K562 (cell line): ENCODE measurements at regions not wholly inside any gene's neighbourhood (a gene's known extent, or its start where the extent isn't known, plus 50 kb on each side); places are given as distances from the start of the nearest gene placed in this dataset.
"Not testable (repeated sequence)": the region's sequence is repeated elsewhere in the genome, so short reads cannot be mapped to it uniquely, and the experiment has no call there.

ENCODE experiments used
- ATAC-seq: fragments of 200-7000 bp; cut with Tn5 transposase; 3 replicates; pipeline ENCODE4 v1.9.1; 2020; ENCODE audit warnings: moderate library complexity
- BruUV-seq: library from RNA; stranded (reverse); fragments of 400-500 nt; replicated peaks from 2 replicates; lab custom pipeline; 2021; lab: Mats Ljungman, UMichigan
- CTCF ChIA-PET: fragments of 300-600 bp; formaldehyde crosslinking; extraction: SDS; loops from one replicate; lab custom pipeline; 2021; ENCODE audit warnings: low intra/inter-chr PET ratio; lab: Yijun Ruan, JAX
- POLR2A ChIA-PET: fragments of 300-600, 350-650 bp; sonication (Branson Sonifier 250); formaldehyde crosslinking; extraction: SDS; loops from one replicate; lab custom pipeline; 2021; ENCODE audit warnings: antibody characterized with exemption, inconsistent platforms; lab: Yijun Ruan, JAX
- DNase-seq, 4 experiments: peaks; one replicate each; pipeline versions ENCODE4 v3.0.0 to v3.0.0-alpha.2; 2011 to 2018; ENCODE audit warnings: low spot score in 3 of 4, mixed read lengths in 3 of 4; ENCODE audit errors: extremely low read depth in 1 of 4
- FAIRE-seq: peaks from 2 replicates; lab custom pipeline; 2011; peaks lifted over from hg19 to GRCh38; lab: Jason Lieb, UNC
- H2AFZ ChIP-seq: 2 replicates; pipeline ENCODE4 v1.6.0; 2011; ENCODE audit warnings: low read depth, low read length, control low read depth, inconsistent platforms
- H3K27ac ChIP-seq: fragments of 200-600 bp; 3 replicates; pipeline ENCODE4 v1.8.0; 2011; ENCODE audit warnings: low read depth, mild to moderate bottlenecking, control low read depth, inconsistent platforms, low read length, moderate library complexity, mixed read lengths; ENCODE audit errors: extremely low read depth
- H3K27me3 ChIP-seq, 2 experiments: fragments of 300-600 bp in 1 of 2; 2 replicates in 1 of 2; 3 replicates in 1 of 2; pipeline versions ENCODE4 v1.6.0 to v1.8.0; 2011; ENCODE audit warnings: inconsistent platforms in 2 of 2, low read length in 2 of 2, mild to moderate bottlenecking in 1 of 2, mixed read lengths in 1 of 2, moderate library complexity in 1 of 2; ENCODE audit not compliant: control insufficient read depth in 2 of 2, insufficient read depth in 2 of 2
- H3K36me3 ChIP-seq: fragments of 300-600 bp; 3 replicates; pipeline ENCODE4 v1.8.0; 2011; ENCODE audit warnings: mild to moderate bottlenecking, low read length, inconsistent platforms; ENCODE audit not compliant: control insufficient read depth, insufficient read depth
- H3K4me1 ChIP-seq, 2 experiments: fragments of 200-600 bp in 1 of 2; replicated peaks in 1 of 2; 2 replicates in 1 of 2; 3 replicates in 1 of 2; pipeline versions ENCODE4 v1.5.1 to v1.8.0; 2011; ENCODE audit warnings: inconsistent platforms in 2 of 2, low read length in 2 of 2, mild to moderate bottlenecking in 1 of 2, mixed read lengths in 1 of 2, moderate library complexity in 1 of 2; ENCODE audit not compliant: control insufficient read depth in 2 of 2, insufficient read depth in 2 of 2
- H3K4me2 ChIP-seq: 2 replicates; pipeline ENCODE4 v1.6.1; 2011; ENCODE audit warnings: low read length, control low read depth, inconsistent platforms, mixed read lengths; ENCODE audit not compliant: insufficient read depth
- H3K4me3 ChIP-seq: fragments of 200-600 bp; sonication (generic), shearing (Covaris generic); 2 replicates; pipeline ENCODE4 v1.5.1; 2016; ENCODE audit warnings: control low read depth, inconsistent platforms
- H3K79me2 ChIP-seq: fragments of 200-600 bp; 3 replicates; pipeline ENCODE4 v1.8.0; 2011; ENCODE audit warnings: low read length, inconsistent platforms; ENCODE audit not compliant: control insufficient read depth, insufficient read depth
- H3K9ac ChIP-seq, 2 experiments: 2 replicates each; pipeline versions ENCODE4 v1.6.0 to v1.6.1; 2011; ENCODE audit warnings: low read depth in 2 of 2, low read length in 2 of 2, control low read depth in 1 of 2, inconsistent platforms in 1 of 2, mild to moderate bottlenecking in 1 of 2, mixed read lengths in 1 of 2; ENCODE audit not compliant: insufficient read depth in 1 of 2
- H3K9me1 ChIP-seq: one replicate; pipeline ENCODE4 v1.6.0; 2011; ENCODE audit warnings: inconsistent platforms, mild to moderate bottlenecking, low read length, moderate library complexity; ENCODE audit not compliant: control insufficient read depth, insufficient read depth
- H3K9me3 ChIP-seq: replicated peaks from 2 replicates; pipeline ENCODE4 v1.5.1; 2011; ENCODE audit warnings: low read depth, low read length, inconsistent platforms; ENCODE audit not compliant: control insufficient read depth, insufficient read depth
- H4K20me1 ChIP-seq: replicated peaks from 2 replicates; pipeline ENCODE4 v1.6.1; 2011; ENCODE audit warnings: low read length, inconsistent platforms, mixed read lengths; ENCODE audit not compliant: control insufficient read depth, insufficient read depth
- CHD4 ChIP-seq: fragments of 200-600 bp; sonication (generic); IDR thresholded peaks from 3 replicates; pipeline ENCODE4 v1.6.1; 2012; ENCODE audit warnings: low read depth, mild to moderate bottlenecking, mixed read lengths, low read length, inconsistent platforms; ENCODE audit not compliant: insufficient read depth, insufficient replicate concordance, poor library complexity, severe bottlenecking
- CTCF ChIP-seq, 3 experiments: IDR thresholded peaks in 2 of 3; conservative IDR thresholded peaks in 1 of 3; 2 replicates each; pipeline ENCODE4 v1.5.1; 2011 to 2012; ENCODE audit warnings: low read length in 3 of 3, mild to moderate bottlenecking in 3 of 3, control low read depth in 2 of 3, improper control_type of control experiment in 1 of 3, inconsistent platforms in 1 of 3, low read depth in 1 of 3, mixed read lengths in 1 of 3, moderate library complexity in 1 of 3; ENCODE audit not compliant: insufficient read depth in 2 of 3
- HDAC6 ChIP-seq: IDR thresholded peaks from 2 replicates; pipeline ENCODE4 v1.6.1; 2012; ENCODE audit warnings: low read depth, mild to moderate bottlenecking, control low read depth, inconsistent platforms, low read length, moderate library complexity
- ID3 ChIP-seq, 2 experiments: fragments of 250-450 bp in 1 of 2; fragments of 450-650 bp in 1 of 2; sonication (Bioruptor Pico) in 1 of 2; IDR thresholded peaks; 2 replicates each; pipeline versions ENCODE4 v1.6.1 to v1.8.0; 2016 to 2021; ENCODE audit warnings: mild to moderate bottlenecking in 2 of 2, moderate library complexity in 2 of 2, missing compliant biosample characterization in 1 of 2, missing genetic modification characterization in 1 of 2
- REST ChIP-seq, 2 experiments: fragments of 450-650 bp; formaldehyde crosslinking in 1 of 2; IDR thresholded peaks; 2 replicates each; pipeline versions ENCODE4 v1.4.0 to v1.6.1; 2014 to 2020; ENCODE audit warnings: mild to moderate bottlenecking in 2 of 2, borderline replicate concordance in 1 of 2, low read depth in 1 of 2
- WGBS: fragments of 100-300 bp; shearing (Covaris generic); methylation state at CpG from one replicate; pipeline ENCODE4 v1.1.6; 2016; ENCODE audit warnings: low coverage, mixed read lengths; ENCODE audit not compliant: insufficient coverage; ENCODE audit errors: missing lambda C conversion rate; 5-methylcytosine and 5-hydroxymethylcytosine counted together
- in situ Hi-C: fragments of 300-500 bp; cut with MboI; formaldehyde crosslinking; loops from 4 replicates; pipeline ENCODE4 v1.15.0; 2018; ENCODE audit warnings: inconsistent platforms, mixed read lengths
- intact Hi-C: fragments of 100-400 bp; cut with micrococcal nuclease; formaldehyde crosslinking; loops from 2 replicates; pipeline ENCODE4 v1.14.2; 2022

- TF ChIP-seq CHD4, result no peak
- no peak for TF ChIP-seq HDAC6
- peak; percentile 59; the same call in 1 of the 2 replicates for TF ChIP-seq REST (IDR thresholded peaks at IDR 0.05; ENCODE audit: borderline replicate concordance)
- TF ChIP-seq REST (CRISPR knock-in tag; IDR thresholded peaks at IDR 0.05; ENCODE audit: low read depth), result no peak
- TF ChIP-seq CTCF (IDR thresholded peaks at IDR 0.05 in 2 of 3, conservative IDR thresholded peaks at IDR 0.05 in 1 of 3; ENCODE audit: insufficient read depth in 2 of 3, low read depth in 1 of 3, low read length in 3 of 3), result peak; percentile 45 to 72 (median 69)
- TF ChIP-seq ID3 (CRISPR knock-in tag; IDR thresholded peaks at IDR 0.05), result no peak
- TF ChIP-seq ID3 (tag; IDR thresholded peaks at IDR 0.05), result no peak
Measured at GRCh38 chr2:61658841-61659780, 121.0 kb upstream of the XPO1 start (continued).

GRCh38 chr2:61649946-61650345 is 111.8 kb upstream of the XPO1 start:
- H3K9ac ChIP-seq, H3K27me3 ChIP-seq, H3K4me2 ChIP-seq, H2AFZ ChIP-seq, H3K4me3 ChIP-seq, CTCF ChIA-PET, H3K36me3 ChIP-seq, in situ Hi-C loops, H3K79me2 ChIP-seq, BruUV-seq, FAIRE-seq, H3K9me1 ChIP-seq, H4K20me1 ChIP-seq, POLR2A ChIA-PET, H3K4me1 ChIP-seq, DNase-seq, intact Hi-C loops, H3K27ac ChIP-seq, ATAC-seq, H3K9me3 ChIP-seq: not testable (repeated sequence)
- WGBS, result 13% methylated on average over 3 of the region's 3 CpGs
